GM19395 (cell line): ENCODE measurements at regions not wholly inside any gene's neighbourhood (a gene's known extent, or its start where the extent isn't known, plus 50 kb on each side); places are given as distances from the start of the nearest gene placed in this dataset.
"Not testable (repeated sequence)": the region's sequence is repeated elsewhere in the genome, so short reads cannot be mapped to it uniquely, and the experiment has no call there.

Experiments
- ATAC-seq: cut with Tn5 transposase; IDR thresholded peaks from one replicate; pipeline ENCODE4 v1.9.1; 2021; ENCODE audit warnings: mild to moderate bottlenecking, moderate library complexity; ENCODE audit not compliant: unreplicated experiment

DNA sequence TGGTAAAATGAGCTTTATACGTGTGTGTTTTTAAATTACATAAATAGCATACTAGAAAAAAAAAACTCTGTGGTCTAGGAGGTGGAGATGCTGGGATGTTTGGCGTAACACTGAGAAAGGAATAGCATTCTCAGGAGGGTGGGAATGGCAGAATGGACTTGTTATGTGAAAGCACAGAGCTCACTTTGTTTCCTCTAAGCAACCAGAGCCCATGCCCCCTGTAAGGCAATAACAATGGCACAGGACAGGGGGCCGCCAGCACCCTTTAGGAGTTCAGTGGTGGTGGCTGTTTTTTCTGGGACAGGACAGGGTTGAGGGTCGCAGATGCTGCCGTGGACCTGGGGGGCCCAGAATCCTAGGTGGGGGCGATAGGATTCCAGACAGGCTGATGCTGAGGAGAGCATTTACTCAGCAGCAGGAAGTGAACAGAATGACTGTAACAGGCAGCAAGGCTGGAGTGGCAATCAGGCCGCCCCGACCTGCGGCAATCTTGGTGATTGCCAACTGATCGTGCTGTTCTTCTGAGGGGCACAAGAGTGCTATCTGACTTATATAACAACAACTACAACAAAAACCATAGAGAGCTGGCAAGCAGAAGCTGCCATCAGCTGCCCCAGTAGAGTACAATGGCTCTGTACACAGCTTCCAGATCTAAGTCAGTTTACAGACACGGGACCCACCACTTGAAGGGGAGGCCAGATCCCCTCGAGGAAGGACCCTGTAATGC, 160.4 kb downstream of the UACA start:
- ATAC-seq = no peak

DNA sequence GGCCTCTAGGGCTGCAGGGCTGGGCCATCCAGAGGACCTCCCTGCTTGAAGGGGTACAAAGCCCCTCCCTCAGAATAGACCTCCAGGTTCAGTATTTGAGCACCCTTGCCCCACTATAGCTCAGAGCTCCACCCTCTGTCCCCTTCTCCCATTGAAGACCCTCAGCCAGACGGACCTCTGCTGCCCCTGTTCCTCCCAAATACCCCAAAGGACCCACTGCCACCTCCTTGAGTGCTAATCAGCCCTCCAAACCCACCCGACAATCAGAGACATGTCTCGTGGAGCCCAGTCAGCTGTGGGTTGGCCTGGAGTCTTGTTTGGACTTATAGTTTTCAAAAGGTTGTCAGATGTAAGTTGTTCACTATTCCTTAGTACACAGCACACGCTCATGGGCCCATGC, 161.1 kb downstream of the UACA start:
- ATAC-seq = no peak

GRCh38 chr15:70597945-70598344, 165.4 kb downstream of the UACA start:
- no peak for ATAC-seq

- no peak for ATAC-seq
These were observed 166.2 kb downstream of the UACA start for GRCh38 chr15:70597056-70597603.

DNA sequence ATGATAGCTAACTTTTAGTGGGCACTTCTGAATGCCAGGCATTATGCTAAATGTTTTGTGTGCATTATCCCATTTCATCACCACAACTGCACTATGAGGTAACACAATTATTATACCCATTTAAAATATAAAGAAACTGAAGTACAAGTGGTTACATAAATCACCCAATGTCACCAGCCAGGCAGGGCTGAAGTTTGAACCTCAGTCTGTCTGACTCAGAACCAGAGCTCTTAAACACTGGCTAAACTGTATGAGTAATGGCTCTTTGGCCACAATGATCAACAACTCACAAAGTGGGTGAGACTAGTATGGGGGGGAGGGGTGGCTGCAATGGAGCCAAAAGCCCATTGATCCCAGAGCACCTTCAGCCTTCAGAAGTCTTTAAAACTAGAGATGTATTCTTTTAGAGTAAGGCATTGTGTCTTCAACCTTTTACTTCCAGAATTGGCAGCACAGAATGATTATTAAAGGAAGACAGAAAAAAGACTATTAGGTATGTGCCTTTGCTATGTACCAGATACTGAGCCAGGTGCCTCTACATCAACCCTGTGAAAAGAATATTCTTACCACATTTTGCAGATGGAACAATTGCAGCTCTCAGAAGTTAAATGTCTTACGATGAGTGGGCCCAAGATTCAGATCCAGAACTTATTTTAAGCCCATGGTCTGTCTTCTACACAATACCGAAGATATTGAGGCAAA, 166.9 kb downstream of the UACA start:
- no peak for ATAC-seq

DNA sequence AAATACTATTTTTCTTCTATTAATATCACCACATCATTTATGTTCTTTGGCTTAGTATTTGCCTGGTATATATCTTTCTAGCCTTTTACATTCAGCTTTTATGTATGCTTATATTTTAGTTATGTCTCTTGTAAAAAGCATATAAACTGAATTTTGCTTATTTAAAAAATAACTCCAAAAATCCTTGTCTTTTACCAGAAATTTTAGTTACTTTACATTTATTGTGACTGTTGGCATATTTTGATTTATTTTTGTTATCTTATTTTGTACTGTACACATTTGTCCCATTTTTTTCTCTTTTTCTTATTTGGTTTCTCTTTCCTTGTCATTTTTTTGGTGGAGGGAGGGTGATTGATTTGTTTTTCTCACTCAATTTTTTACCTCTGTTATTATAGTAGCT, 169.6 kb downstream of the UACA start:
- ATAC-seq = no peak

- no peak for ATAC-seq
These were observed 173.6 kb downstream of the UACA start for GRCh38 chr15:70589728-70590127.

- ATAC-seq = no peak
These were observed 174.1 kb downstream of the UACA start for GRCh38 chr15:70589221-70589620.

DNA sequence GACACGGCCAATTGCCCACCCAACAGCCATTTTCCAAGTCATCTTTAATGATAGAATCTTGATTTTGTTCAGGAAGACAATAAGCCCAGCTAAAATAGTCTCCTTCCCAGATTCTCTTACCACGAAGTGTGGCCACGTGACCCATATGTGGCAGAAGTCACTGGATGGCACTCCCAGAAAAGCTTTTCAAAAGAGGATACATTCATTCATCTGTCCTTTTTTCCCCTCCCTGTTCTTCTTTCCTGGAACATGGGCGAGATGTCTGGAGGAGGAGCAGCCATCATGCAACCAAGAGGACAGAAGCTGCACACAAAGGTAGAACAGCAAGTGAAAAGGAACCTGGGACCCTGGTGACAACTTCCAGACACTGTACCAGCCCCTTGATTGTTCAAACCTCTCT, 174.7 kb downstream of the UACA start:
- ATAC-seq = no peak

DNA sequence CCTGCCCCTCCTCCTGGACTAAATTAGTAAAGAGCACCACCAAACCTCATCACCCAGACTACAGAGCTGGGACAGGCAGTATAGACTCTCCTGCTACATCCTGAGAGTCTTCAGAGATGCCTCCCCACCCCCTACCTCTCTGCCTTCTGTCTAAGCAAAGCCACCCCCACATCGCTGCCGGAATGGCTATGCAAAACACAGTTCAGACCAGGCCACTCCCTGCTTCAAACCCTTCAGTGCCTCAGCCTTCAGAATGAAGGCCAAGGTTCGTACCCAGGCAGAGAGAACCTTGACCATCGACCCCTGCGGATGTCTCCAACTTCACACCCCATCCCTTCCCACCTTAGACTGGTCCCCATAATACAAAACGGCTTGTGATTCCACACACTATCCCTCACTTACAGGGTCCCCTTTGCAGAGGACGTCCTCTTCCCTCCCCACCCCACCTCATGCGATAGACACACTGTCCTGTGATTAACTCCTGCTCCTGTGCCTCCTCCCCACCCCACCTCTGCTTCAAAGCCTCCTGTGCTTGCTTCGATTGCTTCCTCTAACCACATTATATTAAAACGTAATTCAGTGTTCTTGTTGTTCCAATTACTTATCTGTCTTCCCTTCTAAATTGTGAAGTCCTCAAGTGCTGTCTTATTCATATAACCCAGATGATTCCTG, 175.3 kb downstream of the UACA start:
- ATAC-seq = no peak

DNA sequence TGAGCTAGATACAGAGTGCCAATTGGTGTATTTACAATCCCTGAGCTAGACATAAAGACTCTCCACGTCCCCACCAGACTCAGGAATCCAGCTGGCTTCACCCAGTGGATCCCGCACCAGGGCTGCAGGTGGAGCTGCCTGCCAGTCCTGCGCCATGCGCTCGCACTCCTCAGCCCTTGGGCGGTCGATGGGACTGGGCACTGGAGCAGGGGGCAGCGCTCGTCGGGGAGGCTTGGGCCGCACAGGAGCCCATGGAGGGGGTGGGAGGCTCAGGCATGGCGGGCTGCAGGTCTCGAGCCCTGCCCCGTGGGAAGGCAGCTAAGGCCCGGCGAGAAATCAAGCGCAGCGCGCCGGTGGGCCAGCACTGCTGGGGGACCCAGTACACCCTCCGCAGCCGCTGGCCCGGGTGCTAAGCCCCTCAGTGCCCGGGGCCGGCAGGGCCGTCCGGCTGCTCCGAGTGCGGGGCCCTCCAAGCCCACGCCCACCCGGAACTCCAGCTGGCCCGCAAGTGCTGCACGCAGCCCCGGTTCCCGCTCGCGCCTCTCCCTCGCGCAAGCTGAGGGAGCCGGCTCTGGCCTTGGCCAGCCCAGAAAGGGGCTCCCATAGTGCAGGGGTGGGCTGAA, 176.2 kb downstream of the UACA start:
- ATAC-seq = not testable (repeated sequence)

- no peak for ATAC-seq
These were observed 177.1 kb downstream of the UACA start for GRCh38 chr15:70586241-70586640.

- no peak for ATAC-seq
These were observed 177.7 kb downstream of the UACA start for GRCh38 chr15:70585707-70586034.

DNA sequence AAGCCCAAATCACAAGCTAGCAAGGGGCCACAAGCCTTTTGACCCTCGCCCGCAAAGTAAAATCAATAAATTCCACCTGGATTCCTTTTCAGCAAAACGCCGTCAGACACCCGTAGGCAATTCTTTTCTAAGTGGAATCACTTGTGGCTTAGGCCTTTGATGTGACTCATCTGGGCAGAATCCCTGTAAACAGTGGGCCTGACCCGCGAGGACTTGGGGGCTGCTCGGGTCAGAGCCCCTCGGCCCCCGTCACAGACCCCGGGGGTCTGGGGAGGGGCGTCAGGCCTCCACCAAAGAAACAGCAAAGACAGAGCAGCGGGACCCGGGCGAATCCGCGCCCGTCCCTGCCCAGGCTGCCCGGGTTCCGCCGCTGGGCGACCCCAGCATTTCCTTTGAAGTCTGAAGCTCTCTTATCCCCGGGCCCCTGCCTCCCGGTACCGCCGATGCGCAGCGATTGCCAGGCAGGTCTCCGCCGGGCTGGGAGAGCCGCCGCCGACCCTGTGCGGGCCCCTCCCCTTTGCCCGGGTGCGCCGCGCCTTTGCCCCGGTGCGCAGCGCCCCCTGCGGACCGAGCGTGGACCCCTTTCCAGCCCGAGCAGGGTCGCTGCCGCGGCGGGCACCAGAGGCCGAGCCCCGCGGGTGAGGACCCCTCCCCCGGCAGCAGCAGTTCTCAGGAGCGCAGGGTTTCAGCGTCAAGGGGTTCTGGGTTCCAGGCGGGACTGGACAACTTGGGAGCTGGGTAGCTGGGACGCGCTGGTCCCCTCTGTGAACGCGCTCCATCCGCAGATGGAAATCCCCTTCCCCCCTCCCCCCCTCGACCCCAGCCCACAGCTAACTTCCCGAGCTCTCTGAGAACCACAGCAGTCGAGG, 178.3 kb downstream of the UACA start:
- no peak for ATAC-seq

- no peak for ATAC-seq
These were observed 178.9 kb downstream of the UACA start for GRCh38 chr15:70584441-70584837.

- no peak for ATAC-seq
These were observed 180.4 kb downstream of the UACA start for GRCh38 chr15:70583006-70583405.

GRCh38 chr15:70582143-70582945, 181.0 kb downstream of the UACA start:
- ATAC-seq = no peak

DNA sequence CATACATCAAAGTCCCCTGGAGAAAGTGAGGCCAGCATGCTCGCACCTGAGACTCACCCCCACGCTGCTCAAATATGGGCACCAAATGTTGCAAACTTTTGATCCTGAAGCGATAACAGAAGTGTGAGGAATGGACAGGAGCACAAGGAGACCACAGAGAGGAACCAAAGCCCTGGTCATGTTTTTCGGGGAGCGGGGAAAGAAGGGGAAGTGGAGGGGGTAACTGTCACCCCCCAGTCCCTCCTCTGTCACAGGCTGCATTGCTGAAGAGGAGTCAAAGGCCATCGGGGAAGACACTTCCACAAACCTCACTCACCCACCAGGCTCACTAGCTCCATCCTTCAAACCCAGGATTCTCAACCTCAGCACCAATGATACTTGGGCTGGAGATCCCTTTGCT, 182.4 kb downstream of the UACA start:
- ATAC-seq = no peak

DNA sequence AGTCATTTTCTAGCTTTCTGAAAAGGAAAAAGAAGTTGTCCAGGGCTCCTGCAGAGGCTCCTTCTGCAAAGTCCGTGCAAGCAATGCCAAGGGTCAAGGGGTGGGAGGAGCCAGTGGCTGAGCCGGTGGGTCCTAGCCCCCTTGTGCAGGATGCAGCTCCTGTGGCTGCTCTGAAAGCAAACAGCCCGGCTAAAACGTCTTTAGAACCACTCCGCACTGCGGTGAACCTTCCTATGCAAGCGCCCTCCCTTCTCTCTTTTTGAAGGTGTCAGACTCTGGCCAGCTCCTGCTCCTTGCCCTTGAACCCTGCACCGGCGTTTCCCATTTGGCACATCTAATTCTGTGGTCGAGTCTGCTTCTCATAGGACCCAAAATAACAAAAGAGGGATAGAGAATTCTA, 183.1 kb downstream of the UACA start:
- ATAC-seq = no peak

DNA sequence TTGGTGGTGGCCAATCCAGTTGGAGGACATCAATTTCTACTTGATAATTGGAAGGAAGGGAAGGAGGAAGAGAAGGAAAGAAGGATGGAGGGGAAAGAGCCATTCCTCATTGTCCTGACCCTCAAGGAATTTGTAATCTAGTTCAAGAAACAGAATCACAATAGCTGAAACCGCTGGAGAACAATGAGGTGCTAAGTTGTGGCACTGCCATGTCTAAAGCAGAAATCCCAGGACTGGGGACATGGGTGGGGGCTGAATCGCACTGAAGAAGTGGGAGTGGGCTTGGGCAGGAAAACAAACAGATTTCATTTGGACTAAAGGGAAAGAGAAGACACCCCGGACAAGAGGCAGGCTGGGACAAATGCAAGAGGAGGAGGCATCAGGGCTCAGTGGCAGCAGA, 183.6 kb downstream of the UACA start:
- no peak for ATAC-seq
